PC-3 (cell line): ENCODE measurements at regions not wholly inside any gene's neighbourhood (a gene's known extent, or its start where the extent isn't known, plus 50 kb on each side); places are given as distances from the start of the nearest gene placed in this dataset.

Source experiments
- ATAC-seq: fragments of 200-7000 bp; cut with Tn5 transposase; 2 replicates; pipeline ENCODE4 v1.9.1; 2020; ENCODE audit warnings: mild to moderate bottlenecking, moderate library complexity
- BruUV-seq: library from RNA; stranded (reverse); fragments of 400-500 nt; replicated peaks from 2 replicates; lab custom pipeline; 2021; lab: Mats Ljungman, UMichigan
- CTCF ChIA-PET: fragments of 300-600 bp; sonication (Branson Sonifier 250); formaldehyde crosslinking; loops from one replicate; lab custom pipeline; 2022; ENCODE audit warnings: antibody characterized with exemption; lab: Charles Lee
- POLR2A ChIA-PET: fragments of 300-600 bp; sonication (Branson Sonifier 250); formaldehyde crosslinking; loops from one replicate; lab custom pipeline; 2022; ENCODE audit warnings: antibody characterized with exemption; ENCODE audit not compliant: unreplicated experiment; lab: Charles Lee
- DNase-seq: peaks from one replicate; pipeline ENCODE4 v3.0.0-alpha.2; 2015
- H2AFZ ChIP-seq: fragments of 300-600 bp; sonication (generic); 2 replicates; pipeline ENCODE4 v1.6.0; 2016; ENCODE audit warnings: antibody characterized with exemption, low read length
- H3F3A ChIP-seq: fragments of 300-600 bp; sonication (generic); one replicate; pipeline ENCODE4 v1.6.0; 2017; ENCODE audit warnings: antibody characterized with exemption, low read length, control low read depth, mild to moderate bottlenecking; ENCODE audit not compliant: unreplicated experiment
- H3K27ac ChIP-seq: fragments of 300-600 bp; sonication (generic); 2 replicates; pipeline ENCODE4 v1.5.1; 2016; ENCODE audit warnings: mild to moderate bottlenecking, low read length
- H3K27me3 ChIP-seq: fragments of 300-600 bp; sonication (generic); 2 replicates; pipeline ENCODE4 v1.6.1; 2016; ENCODE audit warnings: low read length, mixed read lengths
- H3K36me3 ChIP-seq: fragments of 300-600 bp; sonication (generic); 2 replicates; pipeline ENCODE4 v1.6.1; 2016; ENCODE audit warnings: low read depth, mixed run types, low read length, mixed read lengths
- H3K4me1 ChIP-seq: fragments of 300-600 bp; sonication (generic); 2 replicates; pipeline ENCODE4 v1.5.1; 2016; ENCODE audit warnings: low read length; ENCODE audit not compliant: insufficient read depth
- H3K4me2 ChIP-seq: fragments of 300-600 bp; sonication (generic); 2 replicates; pipeline ENCODE4 v1.6.0; 2016; ENCODE audit warnings: low read length
- H3K4me3 ChIP-seq: fragments of 300-600 bp; sonication (generic); 2 replicates; pipeline ENCODE4 v1.5.1; 2016; ENCODE audit warnings: mild to moderate bottlenecking, low read length, mixed read lengths
- H3K79me2 ChIP-seq: fragments of 300-600 bp; sonication (generic); 2 replicates; pipeline ENCODE4 v1.6.1; 2017; ENCODE audit warnings: low read length, mixed read lengths
- H3K9ac ChIP-seq: fragments of 300-600 bp; sonication (generic); 2 replicates; pipeline ENCODE4 v1.6.0; 2016; ENCODE audit warnings: mild to moderate bottlenecking, low read length
- H3K9me2 ChIP-seq: fragments of 300-600 bp; sonication (generic); replicated peaks from 2 replicates; pipeline ENCODE4 v1.6.1; 2016; ENCODE audit warnings: mixed run types, low read length, mixed read lengths
- H3K9me3 ChIP-seq: fragments of 300-600 bp; sonication (generic); 2 replicates; pipeline ENCODE4 v1.6.1; 2016; ENCODE audit warnings: low read length, mixed read lengths
- H4K20me1 ChIP-seq: fragments of 300-600 bp; sonication (generic); 2 replicates; pipeline ENCODE4 v1.6.1; 2016; ENCODE audit warnings: low read length, mixed read lengths
- CTCF ChIP-seq: fragments of 300-600 bp; sonication (generic); conservative IDR thresholded peaks from 2 replicates; pipeline ENCODE4 v1.5.1; 2017; ENCODE audit warnings: antibody characterized with exemption, low read depth, mild to moderate bottlenecking, low read length
- EZH2 ChIP-seq: fragments of 300-600 bp; sonication (generic); IDR thresholded peaks from one replicate; pipeline ENCODE4 v1.6.1; 2017; ENCODE audit warnings: antibody characterized with exemption, mild to moderate bottlenecking, low read length; ENCODE audit not compliant: unreplicated experiment
- EZH2phosphoT487 ChIP-seq: fragments of 300-600 bp; sonication (generic); IDR thresholded peaks from 2 replicates; pipeline ENCODE4 v1.6.1; 2018; ENCODE audit warnings: mild to moderate bottlenecking, antibody characterized with exemption, low read length, borderline replicate concordance
- intact Hi-C: fragments of 100-400 bp; cut with micrococcal nuclease; formaldehyde crosslinking; loops from 2 replicates; pipeline ENCODE4 v1.9.0; 2023

- Histone ChIP-seq H3K9me2 (no peaks in the 10 kb centered on the region), H3K9ac (0 out of 2 replicates have a peak overlapping the region, but pooled peaks have one; percentile 1), H3K4me2 (peak overlapping the region; percentile 72), H3F3A (no peaks in the 10 kb centered on the region), H3K27me3 (no peaks in the 10 kb centered on the region), H3K36me3 (no peaks in the 10 kb centered on the region), H3K4me3 (peak overlapping the region; percentile 15; the same call in 1 of the 2 replicates), H2AFZ (no peak overlapping the region), H3K4me1 (peaks cover 38% of the 10 kb centered on the region), H4K20me1 (no peaks in the 10 kb centered on the region), H3K9me3 (no peaks in the 10 kb centered on the region), H3K27ac (peak overlapping the region; percentile 63), H3K79me2 (no peaks in the 10 kb centered on the region)
- DNase-seq (peak; percentile 98), ATAC-seq (peak; percentile 85)
- POLR2A ChIA-PET: interaction anchor here (0.6 kb wide), 1 partner anchor 79 kb away, joined by 3 read pairs; no protein-coding TSS in a partner anchor
- TF ChIP-seq CTCF: no peak
- no peak for TF ChIP-seq EZH2phosphoT487
- no peak for TF ChIP-seq EZH2
- intact Hi-C loops: loop anchor here (1.0 to 5.0 kb wide), 4 partner anchors 27 to 155 kb away; partner anchors contain the start of gene SLC22A23
- no TSS peak for BruUV-seq
- CTCF ChIA-PET: no interaction called here
Observed at GRCh38 chr6:3612341-3613041, 139.0 kb downstream of the PXDC1 start.

- no peaks in the 10 kb centered on the region for H3K36me3 ChIP-seq
- DNase-seq: no peak
- H3K9me2 ChIP-seq: no peaks in the 10 kb centered on the region
- H3K27ac ChIP-seq: peak overlapping the region; percentile 32
- ChIA-PET POLR2A (no interaction called here), CTCF (no interaction called here)
- H3K9me3 ChIP-seq: no peaks in the 10 kb centered on the region
- TF ChIP-seq CTCF: no peak
- TF ChIP-seq EZH2: no peak
- no peak for TF ChIP-seq EZH2phosphoT487
- ATAC-seq: no peak
- no peak overlapping the region for H3K4me3 ChIP-seq
- no peaks in the 10 kb centered on the region for H3F3A ChIP-seq
- peaks cover 38% of the 10 kb centered on the region for H3K4me1 ChIP-seq
- H3K79me2 ChIP-seq: no peaks in the 10 kb centered on the region
- H2AFZ ChIP-seq: no peak overlapping the region
- BruUV-seq: no TSS peak
- no peaks in the 10 kb centered on the region for H3K27me3 ChIP-seq
- H3K4me2 ChIP-seq: peak overlapping the region; percentile 39; the same call in 1 of the 2 replicates
- intact Hi-C loops: loop anchor here (5.0 kb wide), 2 partner anchors 121 to 154 kb away; partner anchors contain the start of gene SLC22A23
- no peaks in the 10 kb centered on the region for H4K20me1 ChIP-seq
- no peak overlapping the region for H3K9ac ChIP-seq
Observed at GRCh38 chr6:3610921-3611320, 140.6 kb downstream of the PXDC1 start.

GRCh38 chr6:3610206-3610605, 141.3 kb downstream of the PXDC1 start:
- Histone ChIP-seq H3K27me3 (no peaks in the 10 kb centered on the region), H4K20me1 (no peaks in the 10 kb centered on the region), H3K4me1 (peaks cover 38% of the 10 kb centered on the region), H3K4me3 (peak overlapping the region; percentile 3; the same call in 1 of the 2 replicates), H3K27ac (peak overlapping the region; percentile 78), H3K36me3 (no peaks in the 10 kb centered on the region), H3F3A (no peaks in the 10 kb centered on the region), H3K9me3 (no peaks in the 10 kb centered on the region), H2AFZ (peak overlapping the region; percentile 22; the same call in 1 of the 2 replicates), H3K4me2 (peak overlapping the region; percentile 60), H3K9me2 (no peaks in the 10 kb centered on the region), H3K79me2 (no peaks in the 10 kb centered on the region), H3K9ac (no peak overlapping the region; the same call in 1 of the 2 replicates)
- ATAC-seq (peak; percentile 72), DNase-seq (peak; percentile 95)
- intact Hi-C loops: loop anchor here (5.0 kb wide), 2 partner anchors 122 to 153 kb away; partner anchors contain the start of gene SLC22A23
- no TSS peak for BruUV-seq
- ChIA-PET POLR2A (no interaction called here), CTCF (interaction anchor here (0.6 to 0.7 kb wide), 2 partner anchors 199 to 314 kb away, joined by 3 read pairs; no protein-coding TSS in a partner anchor)
- no peak for TF ChIP-seq EZH2
- no peak for TF ChIP-seq CTCF
- no peak for TF ChIP-seq EZH2phosphoT487
